ENCODE measurements at regions not wholly inside any gene's neighbourhood (a gene's known extent, or its start where the extent isn't known, plus 50 kb on each side); places are given as distances from the start of the nearest gene placed in this dataset.

GRCh38 chr10:33758299-33758698 lies 423.8 kb upstream of the NRP1 start:
- TF ChIP-seq CTCF (IDR thresholded peaks at IDR 0.05) (no peak), POLR2A (IDR thresholded peaks at IDR 0.05) (no peak)
